ENCODE measurements at regions not wholly inside any gene's neighbourhood (a gene's known extent, or its start where the extent isn't known, plus 50 kb on each side); places are given as distances from the start of the nearest gene placed in this dataset.
"Not testable (repeated sequence)": the region's sequence is repeated elsewhere in the genome, so short reads cannot be mapped to it uniquely, and the experiment has no call there.

DNA sequence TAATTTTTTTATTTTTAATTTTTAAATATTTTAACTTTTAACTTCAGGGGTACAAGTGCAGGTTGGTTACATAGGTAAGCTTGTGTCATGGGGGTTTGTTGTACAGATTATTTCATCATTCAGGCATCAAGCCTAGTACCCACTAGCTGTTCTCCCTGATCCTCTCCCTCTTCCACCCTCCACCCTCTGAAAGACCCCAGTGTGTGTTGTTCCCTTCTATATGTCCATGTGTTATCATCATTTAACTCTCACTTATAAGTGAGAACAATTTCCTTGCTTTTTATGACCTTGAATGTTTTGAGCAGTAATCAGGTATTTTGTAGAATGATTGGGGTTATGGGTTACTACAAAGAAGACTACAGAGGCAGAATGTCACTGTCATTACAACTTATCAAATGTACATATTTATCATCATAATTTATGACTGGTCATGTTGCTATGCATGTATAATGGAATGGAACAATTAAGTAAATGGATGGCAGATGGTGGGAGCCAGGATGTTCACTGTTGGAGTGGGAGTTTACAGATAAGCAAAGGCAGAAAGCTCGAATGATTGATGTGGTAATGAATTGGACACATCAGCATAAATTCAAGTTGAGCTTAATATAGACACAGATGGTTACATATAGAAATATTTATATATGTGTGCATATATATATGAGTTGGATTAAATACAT lies 563.8 kb upstream of the ROBO1 start:
- H3K4me3 ChIP-seq: no peak overlapping the region
- H3K4me1 ChIP-seq: no peaks in the 10 kb centered on the region
- WGBS, 2 donors: 53 to 60% methylated on average over 1 of the region's 1 CpG
- H3K27ac ChIP-seq: no peak overlapping the region
- no peaks in the 10 kb centered on the region for H3K27me3 ChIP-seq
- no peak for DNase-seq
- H3K36me3 ChIP-seq (ENCODE audit: low read depth, missing control alignments): no peaks in the 10 kb centered on the region
- no peaks in the 10 kb centered on the region for H3K9me3 ChIP-seq
- TF ChIP-seq, protein P1, sequence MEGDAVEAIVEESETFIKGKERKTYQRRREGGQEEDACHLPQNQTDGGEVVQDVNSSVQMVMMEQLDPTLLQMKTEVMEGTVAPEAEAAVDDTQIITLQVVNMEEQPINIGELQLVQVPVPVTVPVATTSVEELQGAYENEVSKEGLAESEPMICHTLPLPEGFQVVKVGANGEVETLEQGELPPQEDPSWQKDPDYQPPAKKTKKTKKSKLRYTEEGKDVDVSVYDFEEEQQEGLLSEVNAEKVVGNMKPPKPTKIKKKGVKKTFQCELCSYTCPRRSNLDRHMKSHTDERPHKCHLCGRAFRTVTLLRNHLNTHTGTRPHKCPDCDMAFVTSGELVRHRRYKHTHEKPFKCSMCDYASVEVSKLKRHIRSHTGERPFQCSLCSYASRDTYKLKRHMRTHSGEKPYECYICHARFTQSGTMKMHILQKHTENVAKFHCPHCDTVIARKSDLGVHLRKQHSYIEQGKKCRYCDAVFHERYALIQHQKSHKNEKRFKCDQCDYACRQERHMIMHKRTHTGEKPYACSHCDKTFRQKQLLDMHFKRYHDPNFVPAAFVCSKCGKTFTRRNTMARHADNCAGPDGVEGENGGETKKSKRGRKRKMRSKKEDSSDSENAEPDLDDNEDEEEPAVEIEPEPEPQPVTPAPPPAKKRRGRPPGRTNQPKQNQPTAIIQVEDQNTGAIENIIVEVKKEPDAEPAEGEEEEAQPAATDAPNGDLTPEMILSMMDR (IDR thresholded peaks at IDR 0.05): no peak
- no peak for TF ChIP-seq POLR2A (IDR thresholded peaks at IDR 0.05)
- intact Hi-C loops (cut with DNase I; ENCODE audit: low total_unique reads): no loop called here

DNA sequence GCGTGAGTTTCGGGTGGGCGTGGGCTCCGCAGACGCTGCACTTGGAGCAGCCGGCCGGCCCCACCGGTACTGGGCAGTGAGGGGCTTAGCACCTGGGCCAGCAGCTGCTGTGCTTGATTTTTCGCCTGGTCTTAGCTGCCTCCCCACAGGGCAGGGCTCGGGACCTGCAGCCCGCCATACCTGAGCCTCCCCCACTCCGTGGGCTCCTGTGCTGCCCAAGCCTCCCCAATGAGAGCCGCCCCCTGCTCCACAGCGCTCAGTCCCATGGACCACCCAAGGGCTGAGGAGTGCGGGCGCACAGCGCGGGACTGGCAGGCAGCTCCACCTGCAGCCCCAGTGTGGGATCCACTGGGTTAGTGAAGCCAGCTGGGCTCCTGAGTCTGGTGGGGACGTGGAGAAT lies 546.7 kb upstream of the ROBO1 start:
- H3K27ac ChIP-seq; H3K36me3 ChIP-seq (ENCODE audit: low read depth, missing control alignments); intact Hi-C loops (cut with DNase I; ENCODE audit: low total_unique reads); H3K4me1 ChIP-seq; H3K9me3 ChIP-seq; DNase-seq; H3K27me3 ChIP-seq: not testable (repeated sequence)
- 56% methylated on average over 16 of the region's 19 CpGs; no CpG with 5 or more reads in 1 of the 2 donors for WGBS, 2 donors
- H3K4me3 ChIP-seq: peak overlapping the region in 1 of 2 donors; percentile 48

DNA sequence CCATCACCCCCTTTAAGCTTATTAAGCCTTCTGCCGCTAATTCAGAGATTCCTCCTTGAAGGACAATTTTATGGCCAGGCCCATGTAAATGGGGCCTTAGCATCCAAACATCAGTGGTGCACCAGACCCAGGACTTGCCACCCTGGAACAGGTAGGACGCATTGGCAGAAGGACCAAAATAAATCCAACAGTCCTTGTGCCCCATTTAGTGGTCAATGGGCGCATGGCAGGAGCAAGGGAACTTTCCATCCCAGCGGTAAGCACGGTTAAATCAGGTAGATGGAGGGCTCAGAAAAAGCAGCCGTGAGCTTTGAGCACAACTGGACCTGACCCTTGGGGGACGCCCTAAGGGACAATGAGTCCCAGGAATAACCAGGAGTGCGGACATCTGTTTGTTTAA lies 540.8 kb upstream of the ROBO1 start:
- no peaks in the 10 kb centered on the region for H3K27me3 ChIP-seq
- no peak for DNase-seq
- H3K9me3 ChIP-seq: no peaks in the 10 kb centered on the region
- H3K27ac ChIP-seq: no peak overlapping the region
- TF ChIP-seq POLR2A (IDR thresholded peaks at IDR 0.05): no peak
- TF ChIP-seq, protein P1 (IDR thresholded peaks at IDR 0.05): no peak
- no peaks in the 10 kb centered on the region for H3K4me1 ChIP-seq
- H3K36me3 ChIP-seq (ENCODE audit: low read depth, missing control alignments): no peaks in the 10 kb centered on the region
- intact Hi-C loops (cut with DNase I; ENCODE audit: low total_unique reads): no loop called here
- WGBS, 2 donors: 56 to 69% methylated on average over 8 of the region's 8 CpGs
- H3K4me3 ChIP-seq: no peak overlapping the region

DNA sequence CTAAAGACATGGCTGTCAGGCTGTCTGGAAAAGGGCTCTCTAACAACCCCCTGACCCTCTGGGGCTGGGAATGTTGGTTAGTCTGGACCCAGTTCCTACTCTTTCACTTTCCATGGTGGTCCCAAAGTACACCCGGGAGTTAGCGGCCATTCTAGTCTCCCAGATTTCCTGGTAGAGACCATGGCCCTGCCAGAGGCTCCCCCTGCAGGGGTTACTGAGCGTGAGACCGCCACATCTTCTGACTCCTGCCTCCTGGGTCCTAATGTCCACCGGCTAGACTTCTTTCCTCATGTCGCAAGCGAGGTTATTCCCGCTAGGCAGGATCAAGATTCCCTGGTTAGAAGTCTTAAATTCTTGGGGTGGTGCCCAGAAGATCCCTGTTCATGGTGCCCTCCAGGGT lies 540.0 kb upstream of the ROBO1 start:
- TF ChIP-seq, protein P1 (IDR thresholded peaks at IDR 0.05): no peak
- TF ChIP-seq POLR2A (IDR thresholded peaks at IDR 0.05): no peak
- DNase-seq: peak; percentile 61
- Histone ChIP-seq H3K4me1 (no peaks in the 10 kb centered on the region), H3K27me3 (no peaks in the 10 kb centered on the region), H3K27ac (no peak overlapping the region), H3K9me3 (no peaks in the 10 kb centered on the region), H3K4me3 (peak overlapping the region; percentile 13 to 20), H3K36me3 (ENCODE audit: low read depth, missing control alignments) (no peaks in the 10 kb centered on the region)
- 68 to 69% methylated on average over 8 of the region's 8 CpGs for WGBS, 2 donors
- intact Hi-C loops (cut with DNase I; ENCODE audit: low total_unique reads): no loop called here

DNA sequence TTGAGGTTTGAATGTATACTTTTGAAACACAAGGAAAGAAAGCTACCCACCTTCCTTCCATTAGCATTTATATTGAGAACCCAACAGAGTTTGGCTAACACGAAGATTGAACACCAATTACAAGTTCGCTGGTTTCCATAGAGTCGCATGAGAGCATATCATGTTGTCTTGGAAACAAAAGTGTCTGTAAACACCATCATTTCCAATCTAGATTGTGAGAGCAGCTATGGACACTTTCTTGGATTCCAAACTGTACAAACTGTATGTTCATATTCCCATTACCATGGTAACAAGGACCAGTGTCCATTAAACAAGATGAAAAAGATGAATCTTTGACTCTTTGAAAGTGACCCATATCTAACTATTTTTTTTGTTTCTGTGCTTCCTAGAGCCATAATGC lies 529.9 kb upstream of the ROBO1 start:
- TF ChIP-seq, protein P1 (IDR thresholded peaks at IDR 0.05): no peak
- TF ChIP-seq POLR2A (IDR thresholded peaks at IDR 0.05): no peak
- no peak for DNase-seq
- WGBS, 2 donors: 90 to 91% methylated on average over 3 of the region's 3 CpGs
- H3K4me1 ChIP-seq: no peaks in the 10 kb centered on the region
- H3K9me3 ChIP-seq: no peaks in the 10 kb centered on the region
- H3K4me3 ChIP-seq: no peak overlapping the region
- H3K36me3 ChIP-seq (ENCODE audit: low read depth, missing control alignments): no peaks in the 10 kb centered on the region
- H3K27ac ChIP-seq: no peak overlapping the region
- no peaks in the 10 kb centered on the region for H3K27me3 ChIP-seq
- intact Hi-C loops (cut with DNase I; ENCODE audit: low total_unique reads): no loop called here

All from testis (tissue), 2 donors.